Transverse colon (tissue), 4 donors: ENCODE measurements at regions not wholly inside any gene's neighbourhood (a gene's known extent, or its start where the extent isn't known, plus 50 kb on each side); places are given as distances from the start of the nearest gene placed in this dataset.

ENCODE experiments used
- DNase-seq: peaks from one replicate; pipeline ENCODE4 v3.0.0-alpha.2; 2019
- H3K27ac ChIP-seq, 4 donors: fragments of 200-600 bp; sonication (generic); 2 replicates each; pipeline ENCODE4 v1.5.1; 2016 to 2018; ENCODE audit warnings: inconsistent platforms in 4 of 4
- H3K27me3 ChIP-seq: fragments of 200-600 bp; sonication (generic); 2 replicates; pipeline ENCODE4 v1.5.1; 2017; ENCODE audit warnings: inconsistent platforms
- H3K36me3 ChIP-seq, 4 donors: fragments of 200-600 bp; sonication (generic); 2 replicates each; pipeline ENCODE4 v1.5.1; 2017 to 2019; ENCODE audit warnings: inconsistent platforms in 4 of 4
- H3K4me1 ChIP-seq, 4 donors: fragments of 200-600 bp; sonication (generic); 2 replicates each; pipeline ENCODE4 v1.5.1; 2017 to 2020; ENCODE audit warnings: inconsistent platforms in 4 of 4
- H3K4me3 ChIP-seq, 4 donors: fragments of 200-600 bp; sonication (generic); 1 replicate in 1 of 4; 2 replicates in 3 of 4; pipeline versions ENCODE4 v1.5.1 to v1.6.1; 2017 to 2019; ENCODE audit warnings: inconsistent platforms in 4 of 4
- H3K9me3 ChIP-seq, 2 donors: fragments of 200-600 bp; sonication (generic); 2 replicates each; pipeline ENCODE4 v1.5.1; 2017 to 2019; ENCODE audit warnings: inconsistent platforms in 2 of 2
- CTCF ChIP-seq, 5 experiments: fragments of 200-600 bp in 3 of 5; fragments of 450-650 bp in 2 of 5; sonication (generic) in 3 of 5; IDR thresholded peaks; 1 replicate in 2 of 5; 2 replicates in 3 of 5; pipeline ENCODE4 v1.5.1; 2016 to 2017; ENCODE audit warnings: antibody characterized with exemption in 5 of 5, inconsistent platforms in 3 of 5, mild to moderate bottlenecking in 2 of 5, moderate library complexity in 1 of 5
- EP300 ChIP-seq: sonication (generic); formaldehyde crosslinking; IDR thresholded peaks from one replicate; pipeline ENCODE4 v1.6.1; 2017; ENCODE audit warnings: antibody characterized with exemption, low read depth
- POLR2A ChIP-seq: fragments of 450-650 bp; IDR thresholded peaks from one replicate; pipeline ENCODE4 v1.6.1; 2016; ENCODE audit warnings: antibody characterized with exemption, mild to moderate bottlenecking, moderate library complexity
- POLR2AphosphoS5 ChIP-seq, 3 donors: sonication (generic); formaldehyde crosslinking; IDR thresholded peaks; one replicate each; pipeline ENCODE4 v1.6.1; 2016; ENCODE audit warnings: antibody characterized with exemption in 3 of 3
- WGBS, 2 donors: methylation state at CpG; one replicate each; pipeline ENCODE4 v1.1.5; 2018; ENCODE audit warnings: low coverage in 1 of 2; 5-methylcytosine and 5-hydroxymethylcytosine counted together
- in situ Hi-C, 4 donors: fragments of 200-750 bp; cut with MboI; loops; one replicate each; pipeline versions ENCODE4 v1.15.0 to v1.15.1; 2017; ENCODE audit warnings: low sequenced_read_pairs in 3 of 4, low pct_ligation_motif_present in 1 of 4, low pct_unique_long_range_greater_than_20kb in 1 of 4
- intact Hi-C: fragments of 100-400 bp; cut with DNase I; formaldehyde crosslinking; loops from one replicate; pipeline ENCODE4 v1.15.1; 2023; ENCODE audit warnings: low total_unique reads

- Histone ChIP-seq H3K36me3 (no peaks in the 10 kb centered on the region), H3K4me3 (no peak overlapping the region), H3K9me3 (peaks cover 0 to 10% of the 10 kb centered on the region in 2 donors), H3K27ac (no peak overlapping the region), H3K27me3 (no peaks in the 10 kb centered on the region), H3K4me1 (no peaks in the 10 kb centered on the region)
- no peak for TF ChIP-seq POLR2AphosphoS5 (IDR thresholded peaks at IDR 0.05)
- no peak for TF ChIP-seq CTCF (IDR thresholded peaks at IDR 0.05)
- TF ChIP-seq EP300: no peak
- no peak for TF ChIP-seq POLR2A
- intact Hi-C loops: no loop called here
- DNase-seq: no peak
- WGBS, 2 donors: 50 to 55% methylated on average over 1 of the region's 1 CpG
- in situ Hi-C loops: no loop called here
Observed at GRCh38 chr5:124200381-124200780, 546.1 kb downstream of the ZNF608 start.

GRCh38 chr5:124199893-124200292, 546.5 kb downstream of the ZNF608 start:
- no peak overlapping the region for H3K4me3 ChIP-seq
- WGBS, 2 donors: 74 to 93% methylated on average over 3 of the region's 3 CpGs
- no peak for DNase-seq
- H3K4me1 ChIP-seq: no peaks in the 10 kb centered on the region
- H3K36me3 ChIP-seq: no peaks in the 10 kb centered on the region
- in situ Hi-C loops: no loop called here
- intact Hi-C loops: no loop called here
- H3K27ac ChIP-seq: no peak overlapping the region
- TF ChIP-seq CTCF (IDR thresholded peaks at IDR 0.05) (no peak), EP300 (no peak), POLR2AphosphoS5 (IDR thresholded peaks at IDR 0.05) (no peak)
- H3K9me3 ChIP-seq: peaks cover 0 to 10% of the 10 kb centered on the region in 2 donors
- H3K27me3 ChIP-seq: no peaks in the 10 kb centered on the region

GRCh38 chr5:124195411-124195810, 551.0 kb downstream of the ZNF608 start:
- no peaks in the 10 kb centered on the region for H3K36me3 ChIP-seq
- no peak overlapping the region for H3K27ac ChIP-seq
- H3K4me1 ChIP-seq: no peaks in the 10 kb centered on the region
- no peaks in the 10 kb centered on the region for H3K9me3 ChIP-seq
- no peaks in the 10 kb centered on the region for H3K27me3 ChIP-seq
- WGBS, 2 donors: 81 to 94% methylated on average over 2 of the region's 2 CpGs
- H3K4me3 ChIP-seq: no peak overlapping the region
- intact Hi-C loops: no loop called here
- in situ Hi-C loops: no loop called here
- no peak for DNase-seq
- TF ChIP-seq CTCF (IDR thresholded peaks at IDR 0.05) (no peak), POLR2AphosphoS5 (IDR thresholded peaks at IDR 0.05) (no peak), POLR2A (no peak), EP300 (no peak)

- no peaks in the 10 kb centered on the region for H3K27me3 ChIP-seq
- H3K27ac ChIP-seq: no peak overlapping the region
- no peaks in the 10 kb centered on the region for H3K9me3 ChIP-seq
- in situ Hi-C loops (no loop called here), intact Hi-C loops (no loop called here)
- no peak overlapping the region for H3K4me3 ChIP-seq
- WGBS, 2 donors: 91 to 93% methylated on average over 6 to 7 of the region's 7 CpGs
- no peak for DNase-seq
- TF ChIP-seq CTCF (IDR thresholded peaks at IDR 0.05) (no peak), POLR2AphosphoS5 (IDR thresholded peaks at IDR 0.05) (no peak), EP300 (no peak), POLR2A (no peak)
- no peaks in the 10 kb centered on the region for H3K4me1 ChIP-seq
- H3K36me3 ChIP-seq: no peaks in the 10 kb centered on the region
Observed at GRCh38 chr5:124194282-124194681, 552.2 kb downstream of the ZNF608 start.
